PC-9 (cell line): ENCODE measurements at regions not wholly inside any gene's neighbourhood (a gene's known extent, or its start where the extent isn't known, plus 50 kb on each side); places are given as distances from the start of the nearest gene placed in this dataset.

ENCODE experiments used
- BruUV-seq: library from RNA; stranded (reverse); fragments of 400-500 nt; replicated peaks from 2 replicates; lab custom pipeline; 2021; lab: Mats Ljungman, UMichigan
- CTCF ChIA-PET: fragments of 300-600 bp; sonication (Branson Sonifier 250); formaldehyde crosslinking; loops from one replicate; lab custom pipeline; 2022; ENCODE audit warnings: antibody characterized with exemption; lab: Charles Lee
- POLR2A ChIA-PET: fragments of 300-600 bp; sonication (Branson Sonifier 250); formaldehyde crosslinking; loops from one replicate; lab custom pipeline; 2022; ENCODE audit warnings: antibody characterized with exemption; ENCODE audit not compliant: unreplicated experiment; lab: Charles Lee
- DNase-seq, 2 experiments: peaks; one replicate each; pipeline versions ENCODE4 v3.0.0 to v3.0.0-alpha.2; 2015 to 2022; ENCODE audit warnings: mixed read lengths in 1 of 2
- H2AFZ ChIP-seq: fragments of 200-600 bp; sonication (generic); 2 replicates; pipeline ENCODE4 v1.8.1; 2017; ENCODE audit warnings: antibody characterized with exemption
- H3F3A ChIP-seq: fragments of 200-600 bp; sonication (generic); 2 replicates; pipeline ENCODE4 v1.8.1; 2017; ENCODE audit warnings: antibody characterized with exemption, mild to moderate bottlenecking, low read depth; ENCODE audit not compliant: insufficient read depth
- H3K27ac ChIP-seq: fragments of 200-600 bp; sonication (generic); 2 replicates; pipeline ENCODE4 v1.6.1; 2016; ENCODE audit warnings: mixed run types
- H3K27me3 ChIP-seq: fragments of 200-600 bp; sonication (generic); 2 replicates; pipeline ENCODE4 v1.6.1; 2016; ENCODE audit warnings: low read depth, mixed run types; ENCODE audit not compliant: insufficient read depth
- H3K36me3 ChIP-seq: fragments of 200-600 bp; sonication (generic); 2 replicates; pipeline ENCODE4 v1.6.1; 2016; ENCODE audit warnings: low read depth, mixed run types
- H3K4me1 ChIP-seq: fragments of 200-600 bp; sonication (generic); replicated peaks from 2 replicates; pipeline ENCODE4 v1.6.1; 2016; ENCODE audit warnings: mixed run types; ENCODE audit not compliant: insufficient read depth
- H3K4me2 ChIP-seq: fragments of 200-600 bp; sonication (generic); 2 replicates; pipeline ENCODE4 v1.6.1; 2017; ENCODE audit warnings: mixed run types
- H3K4me3 ChIP-seq: fragments of 200-600 bp; sonication (generic); 2 replicates; pipeline ENCODE4 v1.6.1; 2016; ENCODE audit warnings: mixed run types
- H3K79me2 ChIP-seq: fragments of 200-600 bp; sonication (generic); 2 replicates; pipeline ENCODE4 v1.6.1; 2017; ENCODE audit warnings: low read depth, mixed run types
- H3K9me2 ChIP-seq: fragments of 200-600 bp; sonication (generic); 2 replicates; pipeline ENCODE4 v1.8.1; 2017; ENCODE audit warnings: mild to moderate bottlenecking; ENCODE audit not compliant: insufficient read depth
- H3K9me3 ChIP-seq: fragments of 200-600 bp; sonication (generic); 2 replicates; pipeline ENCODE4 v1.8.1; 2016; ENCODE audit warnings: low read depth; ENCODE audit not compliant: insufficient read depth
- H4K20me1 ChIP-seq: fragments of 200-600 bp; sonication (generic); 2 replicates; pipeline ENCODE4 v1.8.1; 2017; ENCODE audit not compliant: insufficient read depth
- CTCF ChIP-seq: fragments of 200-600 bp; sonication (generic); conservative IDR thresholded peaks from 2 replicates; pipeline ENCODE4 v1.6.1; 2017; ENCODE audit warnings: mixed run types, antibody characterized with exemption, mild to moderate bottlenecking, moderate library complexity
- EZH2 ChIP-seq: fragments of 200-600 bp; sonication (generic); IDR thresholded peaks from 2 replicates; pipeline ENCODE4 v1.8.0; 2017; ENCODE audit warnings: antibody characterized with exemption, low read depth
- intact Hi-C: fragments of 100-400 bp; cut with micrococcal nuclease; formaldehyde crosslinking; loops from one replicate; pipeline ENCODE4 v1.10.0; 2022; ENCODE audit not compliant: unreplicated experiment

- ChIA-PET CTCF (no interaction called here), POLR2A (no interaction called here)
- TF ChIP-seq CTCF (no peak), EZH2 (no peak)
- H3K36me3 ChIP-seq: no peaks in the 10 kb centered on the region
- peaks cover 61% of the 10 kb centered on the region for H3K27me3 ChIP-seq
- no peaks in the 10 kb centered on the region for H3K9me2 ChIP-seq
- no peaks in the 10 kb centered on the region for H3K4me1 ChIP-seq
- intact Hi-C loops: no loop called here
- no peak overlapping the region for H3K4me2 ChIP-seq
- H3K9me3 ChIP-seq: no peaks in the 10 kb centered on the region
- H3K79me2 ChIP-seq: no peaks in the 10 kb centered on the region
- BruUV-seq: no TSS peak
- H4K20me1 ChIP-seq: no peaks in the 10 kb centered on the region; the same call in 1 of the 2 replicates
- H3K27ac ChIP-seq: no peak overlapping the region
- H2AFZ ChIP-seq: no peak overlapping the region
- no peaks in the 10 kb centered on the region for H3F3A ChIP-seq
- H3K4me3 ChIP-seq: no peak overlapping the region
- DNase-seq: no peak
These were observed 59.8 kb upstream of the TBC1D21 start for GRCh38 chr15:73813589-73813988.

GRCh38 chr15:73818308-73818985 is 54.9 kb upstream of the TBC1D21 start:
- no TSS peak for BruUV-seq
- Histone ChIP-seq H3K4me2 (no peak overlapping the region), H3K79me2 (no peaks in the 10 kb centered on the region), H3F3A (no peaks in the 10 kb centered on the region), H3K9me2 (no peaks in the 10 kb centered on the region), H3K4me3 (no peak overlapping the region), H3K27ac (no peak overlapping the region), H3K27me3 (peaks cover 75% of the 10 kb centered on the region), H2AFZ (no peak overlapping the region), H4K20me1 (no peaks in the 10 kb centered on the region), H3K36me3 (no peaks in the 10 kb centered on the region), H3K9me3 (no peaks in the 10 kb centered on the region), H3K4me1 (no peaks in the 10 kb centered on the region)
- intact Hi-C loops: no loop called here
- ChIA-PET CTCF (no interaction called here), POLR2A (no interaction called here)
- no peak for DNase-seq
- TF ChIP-seq EZH2: no peak

- Histone ChIP-seq H3K27ac (no peak overlapping the region), H3K4me3 (no peak overlapping the region), H3K9me3 (no peaks in the 10 kb centered on the region), H3K79me2 (no peaks in the 10 kb centered on the region), H3F3A (no peaks in the 10 kb centered on the region), H3K36me3 (no peaks in the 10 kb centered on the region), H2AFZ (no peak overlapping the region), H3K4me2 (no peak overlapping the region), H3K4me1 (no peaks in the 10 kb centered on the region), H3K9me2 (no peaks in the 10 kb centered on the region), H4K20me1 (no peaks in the 10 kb centered on the region), H3K27me3 (peaks cover 82% of the 10 kb centered on the region)
- ChIA-PET CTCF (interaction anchor here (0.6 kb wide), 1 partner anchor 107 kb away, joined by 14 read pairs; no protein-coding TSS in a partner anchor), POLR2A (interaction anchor here (0.6 kb wide), 1 partner anchor 1587 kb away, joined by 3 read pairs; no protein-coding TSS in a partner anchor)
- intact Hi-C loops: no loop called here
- no TSS peak for BruUV-seq
- no peak for DNase-seq
- no peak for TF ChIP-seq EZH2
- TF ChIP-seq CTCF: no peak
These were observed 52.2 kb upstream of the TBC1D21 start for GRCh38 chr15:73821181-73821580.
